ENCODE measurements at regions not wholly inside any gene's neighbourhood (a gene's known extent, or its start where the extent isn't known, plus 50 kb on each side); places are given as distances from the start of the nearest gene placed in this dataset.
"Not testable (repeated sequence)": the region's sequence is repeated elsewhere in the genome, so short reads cannot be mapped to it uniquely, and the experiment has no call there.

DNA sequence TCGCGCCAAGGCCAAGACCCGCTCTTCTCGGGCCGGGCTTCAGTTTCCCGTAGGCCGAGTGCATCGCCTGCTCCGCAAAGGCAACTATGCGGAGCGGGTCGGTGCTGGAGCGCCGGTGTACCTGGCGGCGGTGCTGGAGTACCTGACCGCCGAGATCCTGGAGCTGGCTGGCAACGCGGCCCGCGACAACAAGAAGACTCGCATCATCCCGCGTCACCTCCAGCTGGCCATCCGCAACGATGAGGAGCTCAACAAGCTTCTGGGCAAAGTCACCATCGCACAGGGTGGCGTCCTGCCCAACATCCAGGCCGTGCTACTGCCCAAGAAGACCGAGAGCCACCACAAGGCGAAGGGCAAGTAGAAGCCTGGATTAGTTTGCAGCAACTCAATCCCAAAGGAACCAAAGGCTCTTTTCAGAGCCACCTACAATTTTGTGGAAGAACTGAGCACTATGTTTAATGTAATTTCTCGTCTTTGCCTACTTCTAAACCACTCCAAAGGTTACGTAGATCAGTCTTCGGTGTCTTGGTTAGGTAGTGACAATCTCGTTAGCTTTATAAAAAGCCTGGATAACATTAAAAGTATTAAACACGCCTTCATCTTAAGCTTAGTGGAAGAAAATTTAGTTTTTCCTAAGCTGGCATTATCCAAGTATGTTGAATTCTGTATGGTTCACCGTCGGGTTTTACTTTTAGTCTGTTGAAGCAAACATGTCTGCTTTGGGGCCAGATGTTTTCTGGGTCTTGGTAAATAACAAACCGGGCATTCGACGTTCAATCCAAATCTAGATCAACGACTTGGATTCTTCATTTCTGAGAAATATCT, 103.7 kb downstream of the OR2B2 start:
- H3K9me3 ChIP-seq (ENCODE audit: low read length); H3K79me2 ChIP-seq (ENCODE audit: insufficient read depth, low read length); FAIRE-seq; H4K20me1 ChIP-seq (ENCODE audit: insufficient read depth, low read length); H3K27me3 ChIP-seq (ENCODE audit: control insufficient read depth in 1 of 2, insufficient read depth in 2 of 2, low read length in 2 of 2); CTCF ChIA-PET (ENCODE audit: low intra/inter-chr PET ratio, low total read pairs); H3K36me3 ChIP-seq (replicated peaks in 1 of 2; ENCODE audit: control insufficient read depth in 1 of 2, insufficient read depth in 2 of 2, low read length in 2 of 2); TF ChIP-seq CREM (CRISPR knock-in tag; IDR thresholded peaks at IDR 0.05): not testable (repeated sequence)
- in situ Hi-C loops (cut with HindIII; ENCODE audit: extremely low pct_ligation_motif_present, low pct_unique_long_range_greater_than_20kb) = loop anchor here (5.0 kb wide), 1 partner anchor 89 kb away; no protein-coding TSS in a partner anchor
- WGBS (ENCODE audit: low lambda C conversion rate) = 2% methylated on average over 24 of the region's 43 CpGs
- intact Hi-C loops (cut with micrococcal nuclease; ENCODE audit: unreplicated experiment) = loop anchor here (1.0 to 5.0 kb wide), 3 partner anchors 30 to 274 kb away; partner anchors contain the start of gene ZNF165
- DNase-seq (ENCODE audit: low spot score) = peak; percentile 40
- H3K4me3 ChIP-seq (replicated peaks in 1 of 3; ENCODE audit: insufficient read depth in 1 of 3, low read depth in 2 of 3, low read length in 3 of 3) = peak overlapping the region; percentile 76 to 84 (median 79)
- H3K4me1 ChIP-seq (ENCODE audit: insufficient read depth, low read length) = peaks cover 49% of the 10 kb centered on the region
- peak overlapping the region; percentile 3 for H2AFZ ChIP-seq (ENCODE audit: low read length)
- POLR2A ChIA-PET = interaction anchor here (0.8 to 7.1 kb wide), 26 partner anchors 10 to 1777 kb away, joined by 3 to 208 read pairs (median 5); a partner anchor contains a TSS
- peak overlapping the region; percentile 87 for H3K4me2 ChIP-seq (ENCODE audit: low read depth, low read length)
- ATAC-seq = peak; percentile 26
- peak overlapping the region; percentile 85 for H3K9ac ChIP-seq (ENCODE audit: insufficient read depth, low read depth, low read length)
- BruUV-seq (replicated peaks) = TSS peak; percentile 82
- H3K27ac ChIP-seq (ENCODE audit: extremely low read length, insufficient read depth, low read length) = peak overlapping the region; percentile 89
- TF ChIP-seq MYC (CRISPR knock-in tag; IDR thresholded peaks at IDR 0.05; ENCODE audit: borderline replicate concordance) = 0 out of 2 replicates have a peak, but pooled peaks have one; percentile 22
- TF ChIP-seq ZSCAN9 (CRISPR knock-in tag; IDR thresholded peaks at IDR 0.05; ENCODE audit: borderline replicate concordance) = 0 out of 2 replicates have a peak, but pooled peaks have one; percentile 24
- TF ChIP-seq ZNF333 (CRISPR knock-in tag; IDR thresholded peaks at IDR 0.05; ENCODE audit: borderline replicate concordance) = 0 out of 2 replicates have a peak, but pooled peaks have one; percentile 41
- TF ChIP-seq TAF1 (CRISPR knock-in tag; IDR thresholded peaks at IDR 0.05) = peak; percentile 61; the same call in 1 of the 2 replicates
- peak; percentile 2 for TF ChIP-seq ZNF18 (CRISPR knock-in tag; IDR thresholded peaks at IDR 0.05; ENCODE audit: insufficient replicate concordance)
- peak; percentile 72 for TF ChIP-seq ZEB1 (IDR thresholded peaks at IDR 0.05; ENCODE audit: insufficient replicate concordance, low read depth)
- peak; percentile 72 for TF ChIP-seq ZFX (CRISPR knock-in tag; IDR thresholded peaks at IDR 0.05; ENCODE audit: low read depth)
- peak; percentile 9; the same call in 1 of the 2 replicates for TF ChIP-seq CREM (IDR thresholded peaks at IDR 0.05)
- peak; percentile 39; the same call in 1 of the 2 replicates for TF ChIP-seq ZNF143 (CRISPR knock-in tag; IDR thresholded peaks at IDR 0.05)
- TF ChIP-seq SAP130 (CRISPR knock-in tag; IDR thresholded peaks at IDR 0.05; ENCODE audit: low read depth) = peak; percentile 59; the same call in 1 of the 2 replicates
- TF ChIP-seq HMGXB4 (CRISPR knock-in tag; IDR thresholded peaks at IDR 0.05; ENCODE audit: borderline replicate concordance in 1 of 2, low read depth in 1 of 2) = peak; percentile 15 to 80; a peak in 2 of 4 replicates
- 0 out of 2 replicates have a peak, but pooled peaks have one; percentile 41 for TF ChIP-seq REL (CRISPR knock-in tag; conservative IDR thresholded peaks at IDR 0.05)
- TF ChIP-seq SMYD3 (CRISPR knock-in tag; IDR thresholded peaks at IDR 0.05) = 0 out of 2 replicates have a peak, but pooled peaks have one; percentile 2
- TF ChIP-seq ZNF691 (CRISPR knock-in tag; IDR thresholded peaks at IDR 0.05; ENCODE audit: borderline replicate concordance, low read depth) = peak; percentile 76; the same call in 1 of the 2 replicates
- TF ChIP-seq ZNF766 (CRISPR knock-in tag; IDR thresholded peaks at IDR 0.05; ENCODE audit: borderline replicate concordance) = peak; percentile 42; the same call in 1 of the 2 replicates
- peak; percentile 39 for TF ChIP-seq KMT2B (CRISPR knock-in tag; IDR thresholded peaks at IDR 0.05)
- TF ChIP-seq ZNF33B (CRISPR knock-in tag; IDR thresholded peaks at IDR 0.05) = peak; percentile 54; the same call in 1 of the 2 replicates
- TF ChIP-seq NFKB2 (CRISPR knock-in tag; IDR thresholded peaks at IDR 0.05; ENCODE audit: borderline replicate concordance) = peak; percentile 62; the same call in 1 of the 2 replicates

Measured in HepG2 (cell line).